Epithelial cell of proximal tubule (primary cell): ENCODE measurements at regions not wholly inside any gene's neighbourhood (a gene's known extent, or its start where the extent isn't known, plus 50 kb on each side); places are given as distances from the start of the nearest gene placed in this dataset.

Experiments
- DNase-seq: peaks from one replicate; pipeline ENCODE4 v3.0.0-alpha.2; 2011; ENCODE audit warnings: low read depth
- H3K4me3 ChIP-seq: 2 replicates; pipeline ENCODE4 v1.5.1; 2011; ENCODE audit warnings: low read depth, mild to moderate bottlenecking, low read length
- TF ChIP-seq, protein P1 (sequence below): conservative IDR thresholded peaks from 2 replicates; pipeline ENCODE4 v1.5.1; 2012; ENCODE audit warnings: low read depth, mild to moderate bottlenecking, low read length

DNA sequence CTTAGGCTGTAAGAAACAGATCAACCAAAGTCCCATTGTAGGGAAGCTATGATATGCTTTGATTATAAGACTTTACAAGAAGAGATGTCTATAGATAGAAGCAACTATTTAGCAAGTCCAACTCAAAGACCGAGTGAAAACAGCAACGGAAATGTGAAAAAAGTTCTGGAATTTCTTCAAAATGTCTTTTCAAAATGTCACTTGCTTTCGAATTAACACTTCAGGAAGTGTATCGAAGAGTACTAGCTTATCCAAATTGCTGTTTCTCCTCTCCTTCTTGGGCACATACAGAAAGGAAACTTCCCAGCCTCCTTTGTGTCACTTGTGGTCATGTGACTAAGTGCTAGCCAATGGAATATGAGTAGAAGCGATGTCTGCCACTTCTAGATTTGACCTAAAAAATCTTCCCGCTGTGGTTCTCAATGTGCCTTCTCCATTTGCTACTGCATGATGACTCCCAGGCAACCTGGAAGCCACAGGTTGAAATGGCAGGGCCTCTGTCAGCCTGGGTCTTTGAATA is 89.9 kb downstream of the TSEN15 start:
- no peak overlapping the region for H3K4me3 ChIP-seq
- TF ChIP-seq, protein P1, sequence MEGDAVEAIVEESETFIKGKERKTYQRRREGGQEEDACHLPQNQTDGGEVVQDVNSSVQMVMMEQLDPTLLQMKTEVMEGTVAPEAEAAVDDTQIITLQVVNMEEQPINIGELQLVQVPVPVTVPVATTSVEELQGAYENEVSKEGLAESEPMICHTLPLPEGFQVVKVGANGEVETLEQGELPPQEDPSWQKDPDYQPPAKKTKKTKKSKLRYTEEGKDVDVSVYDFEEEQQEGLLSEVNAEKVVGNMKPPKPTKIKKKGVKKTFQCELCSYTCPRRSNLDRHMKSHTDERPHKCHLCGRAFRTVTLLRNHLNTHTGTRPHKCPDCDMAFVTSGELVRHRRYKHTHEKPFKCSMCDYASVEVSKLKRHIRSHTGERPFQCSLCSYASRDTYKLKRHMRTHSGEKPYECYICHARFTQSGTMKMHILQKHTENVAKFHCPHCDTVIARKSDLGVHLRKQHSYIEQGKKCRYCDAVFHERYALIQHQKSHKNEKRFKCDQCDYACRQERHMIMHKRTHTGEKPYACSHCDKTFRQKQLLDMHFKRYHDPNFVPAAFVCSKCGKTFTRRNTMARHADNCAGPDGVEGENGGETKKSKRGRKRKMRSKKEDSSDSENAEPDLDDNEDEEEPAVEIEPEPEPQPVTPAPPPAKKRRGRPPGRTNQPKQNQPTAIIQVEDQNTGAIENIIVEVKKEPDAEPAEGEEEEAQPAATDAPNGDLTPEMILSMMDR: no peak
- no peak for DNase-seq

DNA sequence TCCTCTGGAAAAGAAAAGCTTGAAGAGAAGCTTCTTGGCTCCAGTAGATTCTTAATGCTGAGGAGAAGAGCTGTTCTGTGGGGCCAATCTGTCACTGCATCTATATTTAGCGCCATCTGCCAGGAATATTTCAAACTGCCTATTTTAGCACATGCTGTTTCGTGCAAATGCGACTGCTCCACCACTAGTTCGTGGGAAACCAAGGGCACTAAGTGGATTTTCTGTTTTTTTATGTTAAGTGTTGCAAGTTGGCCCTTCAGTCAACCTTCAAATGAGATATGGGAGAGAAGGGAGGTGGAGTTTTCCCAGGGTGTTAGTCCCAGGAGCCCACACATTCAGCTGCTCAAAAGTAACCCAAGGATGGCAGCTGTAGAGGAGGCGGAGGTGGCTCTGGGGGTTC is 91.9 kb downstream of the TSEN15 start:
- DNase-seq: no peak
- H3K4me3 ChIP-seq: no peak overlapping the region
- TF ChIP-seq, protein P1: peak; percentile 20

DNA sequence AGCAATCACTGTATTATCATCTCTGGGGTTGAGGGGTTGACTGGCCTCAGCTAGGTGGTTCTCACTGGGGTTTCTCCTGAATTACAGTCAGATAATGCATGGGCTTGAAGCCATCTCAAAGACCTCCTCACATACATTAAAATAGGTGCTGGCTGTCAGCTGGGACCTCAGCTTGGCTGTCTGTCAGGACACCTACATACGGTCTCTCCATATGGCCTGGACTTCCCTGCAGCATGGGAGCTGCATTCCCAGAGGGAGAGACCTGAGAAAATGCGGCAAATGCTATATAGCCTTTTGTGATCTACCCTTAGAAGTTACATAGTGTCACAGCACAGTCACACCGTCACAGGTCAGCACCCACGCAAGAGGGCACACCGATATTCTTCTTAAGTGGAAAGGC is 93.6 kb downstream of the TSEN15 start:
- no peak for DNase-seq
- H3K4me3 ChIP-seq: no peak overlapping the region
- TF ChIP-seq, protein P1: no peak

DNA sequence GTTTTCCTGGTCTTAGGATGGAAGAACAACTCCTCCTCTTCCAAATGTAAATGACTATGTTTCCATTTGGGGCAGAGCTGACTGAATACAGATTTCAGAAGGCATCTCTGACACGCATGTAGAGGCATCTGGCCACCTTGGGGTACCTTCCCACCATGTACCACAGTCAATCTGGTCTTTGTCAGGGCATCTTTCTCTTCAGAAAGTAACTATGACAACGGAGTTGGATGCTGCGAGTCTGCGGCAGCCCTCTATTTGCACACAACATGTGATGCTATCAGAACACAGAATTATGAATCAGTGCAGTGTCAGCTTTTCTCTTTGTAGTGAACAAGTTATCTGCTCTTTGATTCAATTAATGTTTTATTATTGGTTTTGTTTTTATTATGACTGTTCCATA is 94.7 kb downstream of the TSEN15 start:
- H3K4me3 ChIP-seq: no peak overlapping the region
- TF ChIP-seq, protein P1: no peak
- no peak for DNase-seq

DNA sequence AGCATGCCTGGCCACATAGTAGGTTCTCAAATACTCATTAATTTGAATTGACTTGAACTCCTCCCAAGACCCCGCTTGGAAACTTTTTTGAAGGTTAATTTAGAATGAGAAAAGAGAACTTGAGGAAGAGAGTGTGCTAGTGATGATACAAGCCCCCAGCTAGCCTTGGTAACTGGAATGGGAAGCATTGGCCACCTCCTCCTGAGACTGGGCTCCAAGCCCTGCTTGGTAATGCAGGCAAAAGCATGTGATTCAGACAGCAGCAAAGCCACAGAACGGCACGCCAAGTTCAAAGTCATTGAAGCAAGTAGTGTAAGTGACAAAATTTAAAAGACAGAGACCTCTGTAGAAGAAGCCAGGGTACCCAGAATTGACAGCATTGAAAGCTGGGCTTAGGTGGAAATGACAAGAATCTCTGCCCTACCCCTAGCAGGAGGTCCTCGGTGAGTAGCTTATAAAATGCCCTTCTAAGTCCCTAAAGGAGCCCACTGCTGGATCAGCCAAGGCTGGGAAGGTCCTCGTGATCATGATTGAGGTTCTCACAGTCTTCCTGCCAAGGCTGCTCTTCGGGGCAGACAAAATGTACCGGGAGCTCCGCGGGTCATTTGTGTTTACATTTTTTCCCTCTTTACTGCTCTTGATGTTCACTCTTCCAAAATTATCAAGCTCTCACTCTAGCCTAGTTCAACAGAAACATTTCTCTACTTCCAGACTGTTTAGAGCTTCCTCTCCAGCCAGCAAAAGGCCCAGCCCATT is 99.4 kb downstream of the TSEN15 start:
- peak; percentile 50 for DNase-seq
- no peak overlapping the region for H3K4me3 ChIP-seq
- TF ChIP-seq, protein P1: no peak

DNA sequence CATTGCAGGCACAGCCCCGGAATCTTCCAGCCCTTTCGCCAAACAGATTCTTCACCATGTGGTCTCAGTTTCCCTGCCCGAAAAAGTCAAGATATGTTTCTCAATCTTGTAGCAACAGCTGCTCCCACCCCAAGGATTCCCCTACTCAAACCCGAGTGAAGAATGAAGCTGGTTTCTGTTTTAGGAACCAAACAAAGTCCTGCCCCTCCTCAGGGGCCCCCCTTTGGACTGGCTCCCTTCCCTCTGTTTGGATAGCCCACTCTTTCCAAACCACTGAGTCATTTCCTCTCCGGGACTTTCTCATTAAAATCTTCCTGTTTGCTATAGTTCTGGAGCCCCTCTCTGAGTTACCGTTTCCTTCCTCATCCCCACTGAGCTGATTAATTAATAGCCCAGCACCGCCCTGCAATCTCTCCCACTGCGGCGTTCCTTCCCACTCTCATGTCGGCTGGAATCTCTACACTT is 100.9 kb downstream of the TSEN15 start:
- H3K4me3 ChIP-seq: peak overlapping the region; percentile 58
- no peak for DNase-seq
- TF ChIP-seq, protein P1: no peak

DNA sequence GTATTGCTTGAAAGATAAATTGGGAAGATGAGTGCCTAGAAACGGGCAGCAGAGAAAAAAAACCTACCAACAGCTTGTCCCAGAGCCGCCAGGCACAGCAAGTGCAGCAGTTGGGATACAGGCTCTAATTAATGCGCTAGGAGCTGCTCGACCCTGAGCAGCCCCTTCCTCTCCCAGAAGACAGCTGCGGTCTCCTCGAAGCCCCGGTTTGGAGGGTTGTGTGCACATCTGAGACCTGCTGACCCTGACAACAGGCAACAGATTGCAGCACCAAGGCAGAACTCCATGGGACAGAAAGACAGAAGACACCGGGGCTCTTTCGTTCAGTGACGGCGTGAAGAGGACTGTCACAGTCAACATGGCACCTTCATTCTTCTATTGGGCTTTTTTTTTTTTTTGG is 101.4 kb downstream of the TSEN15 start:
- H3K4me3 ChIP-seq: peak overlapping the region; percentile 58
- TF ChIP-seq, protein P1: no peak
- no peak for DNase-seq
